GM12878 (cell line): ENCODE measurements at regions not wholly inside any gene's neighbourhood (a gene's known extent, or its start where the extent isn't known, plus 50 kb on each side); places are given as distances from the start of the nearest gene placed in this dataset.

Source experiments
- ATAC-seq: fragments of 200-7000 bp; cut with Tn5 transposase; 3 replicates; pipeline ENCODE4 v1.9.1; 2020; ENCODE audit warnings: mild to moderate bottlenecking, moderate library complexity
- BruUV-seq: library from RNA; stranded (reverse); fragments of 400-500 nt; replicated peaks from 2 replicates; lab custom pipeline; 2021; lab: Mats Ljungman, UMichigan
- CTCF ChIA-PET: fragments of 300-600 bp; sonication (Branson Sonifier 250); formaldehyde crosslinking; extraction: SDS; loops from one replicate; lab custom pipeline; 2021; ENCODE audit warnings: inconsistent platforms; lab: Yijun Ruan, JAX
- POLR2A ChIA-PET: fragments of 350-600 bp; formaldehyde crosslinking; extraction: SDS; loops from one replicate; lab custom pipeline; 2021; ENCODE audit warnings: inconsistent platforms; lab: Charles Lee
- RAD21 ChIA-PET: fragments of 300-600 bp; sonication (Branson Sonifier 250); formaldehyde crosslinking; loops from one replicate; lab custom pipeline; 2023; ENCODE audit warnings: antibody characterized with exemption; ENCODE audit not compliant: unreplicated experiment; lab: Charles Lee
- SMC1A ChIA-PET: fragments of 300-600 bp; sonication (Branson Sonifier 250); formaldehyde crosslinking; loops from one replicate; lab custom pipeline; 2023; ENCODE audit not compliant: unreplicated experiment, uncharacterized antibody; lab: Charles Lee
- DNase-seq: peaks from one replicate; pipeline ENCODE4 v3.0.0-alpha.2; 2011; ENCODE audit warnings: low read depth, low spot score
- FAIRE-seq: peaks from 3 replicates; lab custom pipeline; 2011; peaks lifted over from hg19 to GRCh38; lab: Jason Lieb, UNC
- H2AFZ ChIP-seq: 2 replicates; pipeline ENCODE4 v1.6.0; 2011; ENCODE audit warnings: low read depth, low read length, control low read depth; ENCODE audit not compliant: control insufficient read depth
- H3K27ac ChIP-seq: 2 replicates; pipeline ENCODE4 v1.5.1; 2011; ENCODE audit warnings: control low read depth; ENCODE audit not compliant: control insufficient read depth, insufficient read depth
- H3K27me3 ChIP-seq, 2 experiments: replicated peaks in 1 of 2; 2 replicates each; pipeline versions ENCODE4 v1.6.0 to v1.6.1; 2011; ENCODE audit warnings: low read length in 1 of 2; ENCODE audit not compliant: control insufficient read depth in 2 of 2, insufficient read depth in 2 of 2
- H3K36me3 ChIP-seq, 2 experiments: 2 replicates each; pipeline ENCODE4 v1.5.1; 2011; ENCODE audit warnings: low read length in 1 of 2; ENCODE audit not compliant: control insufficient read depth in 2 of 2, insufficient read depth in 2 of 2
- H3K4me1 ChIP-seq: 2 replicates; pipeline ENCODE4 v1.6.1; 2011; ENCODE audit warnings: mild to moderate bottlenecking, low read length, moderate library complexity, mixed read lengths; ENCODE audit not compliant: control insufficient read depth, insufficient read depth
- H3K4me2 ChIP-seq: 2 replicates; pipeline ENCODE4 v1.6.0; 2011; ENCODE audit warnings: control low read depth; ENCODE audit not compliant: control insufficient read depth, insufficient read depth
- H3K4me3 ChIP-seq: fragments of 200-600 bp; sonication (generic); 2 replicates; pipeline ENCODE4 v1.5.1; 2016
- H3K79me2 ChIP-seq: 2 replicates; pipeline ENCODE4 v1.6.0; 2011; ENCODE audit warnings: low read length; ENCODE audit not compliant: control insufficient read depth, insufficient read depth
- H3K9ac ChIP-seq: 2 replicates; pipeline ENCODE4 v1.8.0; 2011; ENCODE audit warnings: low read length, control low read depth, mixed read lengths; ENCODE audit not compliant: control insufficient read depth, insufficient read depth
- H3K9me3 ChIP-seq: replicated peaks from 3 replicates; pipeline ENCODE4 v1.5.1; 2011; ENCODE audit warnings: mild to moderate bottlenecking, low read length; ENCODE audit not compliant: control insufficient read depth, insufficient read depth
- H4K20me1 ChIP-seq: 2 replicates; pipeline ENCODE4 v1.6.0; 2011; ENCODE audit not compliant: control insufficient read depth, insufficient read depth
- ZNF207 ChIP-seq: fragments of 450-650 bp; IDR thresholded peaks from 2 replicates; pipeline ENCODE4 v1.6.1; 2014; ENCODE audit warnings: antibody characterized with exemption, mild to moderate bottlenecking, borderline replicate concordance
- ZNF274 ChIP-seq: IDR thresholded peaks from one replicate; pipeline ENCODE4 v1.8.0; 2011; ENCODE audit not compliant: insufficient read length, insufficient read depth
- WGBS: methylation state at CpG from one replicate; pipeline ENCODE4 v1.1.6; 2016; ENCODE audit warnings: low lambda C conversion rate; ENCODE audit not compliant: insufficient replicate concordance, insufficient coverage; ENCODE audit errors: missing lambda C conversion rate; 5-methylcytosine and 5-hydroxymethylcytosine counted together
- in situ Hi-C: fragments of 300-500 bp; cut with MboI; formaldehyde crosslinking; loops from 9 replicates; pipeline ENCODE4 v1.14.3; 2018; ENCODE audit warnings: mixed read lengths
- intact Hi-C: fragments of 100-400 bp; cut with micrococcal nuclease; formaldehyde crosslinking; loops from one replicate; pipeline ENCODE4 v1.14.2; 2022; ENCODE audit not compliant: unreplicated experiment
- TF ChIP-seq, protein P1 (sequence below): fragments of 150-350 bp; IDR thresholded peaks from 2 replicates; pipeline ENCODE4 v1.6.1; 2016; ENCODE audit warnings: low read depth, low read length
- TF ChIP-seq, protein P2 (sequence below), 3 experiments: IDR thresholded peaks in 2 of 3; conservative IDR thresholded peaks in 1 of 3; 2 replicates each; pipeline ENCODE4 v1.5.1; 2011; ENCODE audit warnings: low read depth in 3 of 3, low read length in 3 of 3, mild to moderate bottlenecking in 3 of 3, control low read depth in 2 of 3, moderate library complexity in 2 of 3, inconsistent platforms in 1 of 3, mixed read lengths in 1 of 3; ENCODE audit not compliant: control insufficient read depth in 2 of 3, insufficient read depth in 1 of 3; ENCODE audit errors: extremely low read depth in 1 of 3

DNA sequence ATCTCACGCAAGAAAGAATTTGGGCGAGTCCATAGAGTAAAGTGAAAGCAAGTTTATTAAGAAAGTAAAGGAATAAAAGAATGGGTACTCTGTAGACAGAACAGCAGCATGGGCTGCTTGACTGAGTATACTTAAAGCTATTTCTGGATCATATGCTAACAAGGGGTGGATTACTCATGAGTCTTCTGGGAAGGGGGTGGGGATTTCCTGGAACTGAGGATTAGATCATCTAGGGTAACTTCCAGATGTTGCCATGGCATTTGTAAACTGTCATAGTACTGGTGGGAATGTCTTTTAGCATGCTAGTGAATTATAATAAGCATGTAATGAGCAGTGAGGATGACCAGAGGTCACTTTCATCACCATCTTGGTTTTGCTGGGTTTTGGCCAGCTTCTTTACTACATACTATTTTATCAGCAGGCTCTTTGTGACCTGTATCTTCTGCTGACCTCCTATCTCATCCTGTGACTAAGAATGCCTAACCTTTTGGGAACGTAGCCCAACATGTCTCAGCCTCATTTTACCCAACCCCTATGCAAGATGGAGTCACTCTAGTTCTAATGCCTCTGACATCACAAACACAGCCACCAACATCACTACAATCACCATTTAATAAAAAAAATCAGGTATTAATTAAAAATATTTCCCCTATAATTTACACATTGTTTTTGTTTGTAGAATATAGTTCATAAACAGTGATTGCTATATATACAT, 890.7 kb upstream of the EPHA6 start:
- DNase-seq, result no peak
- H4K20me1 ChIP-seq, result no peaks in the 10 kb centered on the region
- no peak for ATAC-seq
- no peak for FAIRE-seq
- no TSS peak for BruUV-seq
- no peak for TF ChIP-seq ZNF274
- TF ChIP-seq, protein P1, sequence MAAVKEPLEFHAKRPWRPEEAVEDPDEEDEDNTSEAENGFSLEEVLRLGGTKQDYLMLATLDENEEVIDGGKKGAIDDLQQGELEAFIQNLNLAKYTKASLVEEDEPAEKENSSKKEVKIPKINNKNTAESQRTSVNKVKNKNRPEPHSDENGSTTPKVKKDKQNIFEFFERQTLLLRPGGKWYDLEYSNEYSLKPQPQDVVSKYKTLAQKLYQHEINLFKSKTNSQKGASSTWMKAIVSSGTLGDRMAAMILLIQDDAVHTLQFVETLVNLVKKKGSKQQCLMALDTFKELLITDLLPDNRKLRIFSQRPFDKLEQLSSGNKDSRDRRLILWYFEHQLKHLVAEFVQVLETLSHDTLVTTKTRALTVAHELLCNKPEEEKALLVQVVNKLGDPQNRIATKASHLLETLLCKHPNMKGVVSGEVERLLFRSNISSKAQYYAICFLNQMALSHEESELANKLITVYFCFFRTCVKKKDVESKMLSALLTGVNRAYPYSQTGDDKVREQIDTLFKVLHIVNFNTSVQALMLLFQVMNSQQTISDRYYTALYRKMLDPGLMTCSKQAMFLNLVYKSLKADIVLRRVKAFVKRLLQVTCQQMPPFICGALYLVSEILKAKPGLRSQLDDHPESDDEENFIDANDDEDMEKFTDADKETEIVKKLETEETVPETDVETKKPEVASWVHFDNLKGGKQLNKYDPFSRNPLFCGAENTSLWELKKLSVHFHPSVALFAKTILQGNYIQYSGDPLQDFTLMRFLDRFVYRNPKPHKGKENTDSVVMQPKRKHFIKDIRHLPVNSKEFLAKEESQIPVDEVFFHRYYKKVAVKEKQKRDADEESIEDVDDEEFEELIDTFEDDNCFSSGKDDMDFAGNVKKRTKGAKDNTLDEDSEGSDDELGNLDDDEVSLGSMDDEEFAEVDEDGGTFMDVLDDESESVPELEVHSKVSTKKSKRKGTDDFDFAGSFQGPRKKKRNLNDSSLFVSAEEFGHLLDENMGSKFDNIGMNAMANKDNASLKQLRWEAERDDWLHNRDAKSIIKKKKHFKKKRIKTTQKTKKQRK, result no peak
- TF ChIP-seq, protein P2, sequence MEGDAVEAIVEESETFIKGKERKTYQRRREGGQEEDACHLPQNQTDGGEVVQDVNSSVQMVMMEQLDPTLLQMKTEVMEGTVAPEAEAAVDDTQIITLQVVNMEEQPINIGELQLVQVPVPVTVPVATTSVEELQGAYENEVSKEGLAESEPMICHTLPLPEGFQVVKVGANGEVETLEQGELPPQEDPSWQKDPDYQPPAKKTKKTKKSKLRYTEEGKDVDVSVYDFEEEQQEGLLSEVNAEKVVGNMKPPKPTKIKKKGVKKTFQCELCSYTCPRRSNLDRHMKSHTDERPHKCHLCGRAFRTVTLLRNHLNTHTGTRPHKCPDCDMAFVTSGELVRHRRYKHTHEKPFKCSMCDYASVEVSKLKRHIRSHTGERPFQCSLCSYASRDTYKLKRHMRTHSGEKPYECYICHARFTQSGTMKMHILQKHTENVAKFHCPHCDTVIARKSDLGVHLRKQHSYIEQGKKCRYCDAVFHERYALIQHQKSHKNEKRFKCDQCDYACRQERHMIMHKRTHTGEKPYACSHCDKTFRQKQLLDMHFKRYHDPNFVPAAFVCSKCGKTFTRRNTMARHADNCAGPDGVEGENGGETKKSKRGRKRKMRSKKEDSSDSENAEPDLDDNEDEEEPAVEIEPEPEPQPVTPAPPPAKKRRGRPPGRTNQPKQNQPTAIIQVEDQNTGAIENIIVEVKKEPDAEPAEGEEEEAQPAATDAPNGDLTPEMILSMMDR (IDR thresholded peaks at IDR 0.05 in 2 of 3, conservative IDR thresholded peaks at IDR 0.05 in 1 of 3; ENCODE audit: control insufficient read depth in 2 of 3, extremely low read depth in 1 of 3, insufficient read depth in 1 of 3, low read depth in 3 of 3, low read length in 3 of 3), result no peak
- no peak for TF ChIP-seq ZNF207
- ChIA-PET CTCF (no interaction called here), POLR2A (no interaction called here), SMC1A (interaction anchor here (1.2 kb wide), 1 partner anchor 40 kb away, joined by 3 read pairs; no protein-coding TSS in a partner anchor), RAD21 (no interaction called here)
- no peaks in the 10 kb centered on the region for H3K4me1 ChIP-seq
- no peaks in the 10 kb centered on the region for H3K36me3 ChIP-seq
- 33% methylated on average over 3 of the region's 3 CpGs for WGBS
- H3K4me2 ChIP-seq, result no peak overlapping the region
- no peaks in the 10 kb centered on the region for H3K79me2 ChIP-seq
- no peak overlapping the region for H3K9ac ChIP-seq
- H3K27me3 ChIP-seq, result no peaks in the 10 kb centered on the region
- no peak overlapping the region for H2AFZ ChIP-seq
- H3K4me3 ChIP-seq, result no peak overlapping the region
- no peaks in the 10 kb centered on the region for H3K9me3 ChIP-seq
- intact Hi-C loops, result no loop called here
- no peak overlapping the region for H3K27ac ChIP-seq
- in situ Hi-C loops, result no loop called here
